Activated naive CD4-positive, alpha-beta T cell treated with anti-CD3 and anti-CD28 coated beads for 36 hours (primary cell): ENCODE measurements at regions not wholly inside any gene's neighbourhood (a gene's known extent, or its start where the extent isn't known, plus 50 kb on each side); places are given as distances from the start of the nearest gene placed in this dataset.
"Not testable (repeated sequence)": the region's sequence is repeated elsewhere in the genome, so short reads cannot be mapped to it uniquely, and the experiment has no call there.

ENCODE experiments used
- CTCF ChIA-PET: fragments of 350-600 bp; sonication (Branson Sonifier 250); formaldehyde crosslinking; loops from one replicate; lab custom pipeline; 2021; ENCODE audit warnings: antibody characterized with exemption; lab: Charles Lee
- DNase-seq: peaks from one replicate; pipeline ENCODE4 v3.0.0-alpha.2; 2020
- H3K27ac Mint-ChIP-seq: one replicate; pipeline ENCODE4 v1.8.0; 2021; ENCODE audit warnings: mild to moderate bottlenecking, mixed read lengths
- H3K27me3 Mint-ChIP-seq: one replicate; pipeline ENCODE4 v1.8.0; 2021; ENCODE audit warnings: low read depth, mixed read lengths
- H3K36me3 Mint-ChIP-seq: one replicate; pipeline ENCODE4 v1.8.0; 2021; ENCODE audit warnings: low read depth, mixed read lengths
- H3K4me1 Mint-ChIP-seq: one replicate; pipeline ENCODE4 v1.8.0; 2021; ENCODE audit warnings: low read depth, mixed read lengths
- H3K4me3 Mint-ChIP-seq: one replicate; pipeline ENCODE4 v1.8.0; 2021; ENCODE audit warnings: mild to moderate bottlenecking, moderate library complexity, mixed read lengths
- H3K9me3 Mint-ChIP-seq: one replicate; pipeline ENCODE4 v1.8.0; 2021; ENCODE audit warnings: mixed read lengths
- intact Hi-C: fragments of 100-400 bp; cut with micrococcal nuclease; formaldehyde crosslinking; loops from one replicate; pipeline ENCODE4 v1.15.1; 2023

- H3K4me1 Mint-ChIP-seq, H3K27ac Mint-ChIP-seq, intact Hi-C loops, H3K4me3 Mint-ChIP-seq, H3K9me3 Mint-ChIP-seq, DNase-seq, H3K36me3 Mint-ChIP-seq, CTCF ChIA-PET, H3K27me3 Mint-ChIP-seq: not testable (repeated sequence)
Observed at GRCh38 chr1:192911896-192912656, 103.2 kb downstream of the RGS2 start.

- H3K9me3 Mint-ChIP-seq: peaks cover 3% of the 10 kb centered on the region
- intact Hi-C loops: no loop called here
- CTCF ChIA-PET: no interaction called here
- H3K4me1 Mint-ChIP-seq: no peaks in the 10 kb centered on the region
- DNase-seq: no peak
- H3K36me3 Mint-ChIP-seq: no peaks in the 10 kb centered on the region
- no peak overlapping the region for H3K27ac Mint-ChIP-seq
- H3K27me3 Mint-ChIP-seq: no peaks in the 10 kb centered on the region
- no peak overlapping the region for H3K4me3 Mint-ChIP-seq
Observed at GRCh38 chr1:192913683-192914082, 104.8 kb downstream of the RGS2 start.

GRCh38 chr1:192914092-192914491 lies 105.3 kb downstream of the RGS2 start:
- no peaks in the 10 kb centered on the region for H3K27me3 Mint-ChIP-seq

GRCh38 chr1:192914696-192915095 lies 105.9 kb downstream of the RGS2 start:
- CTCF ChIA-PET: no interaction called here
- Mint-ChIP-seq H3K36me3 (no peaks in the 10 kb centered on the region), H3K4me3 (no peak overlapping the region), H3K27me3 (no peaks in the 10 kb centered on the region), H3K9me3 (peaks cover 3% of the 10 kb centered on the region), H3K27ac (no peak overlapping the region), H3K4me1 (no peaks in the 10 kb centered on the region)
- DNase-seq: no peak
- intact Hi-C loops: no loop called here

More at GRCh38 chr1:192914092-192914491, 105.3 kb downstream of the RGS2 start:
- peaks cover 3% of the 10 kb centered on the region for H3K9me3 Mint-ChIP-seq
- DNase-seq: no peak
- H3K27ac Mint-ChIP-seq: no peak overlapping the region
- no peak overlapping the region for H3K4me3 Mint-ChIP-seq
- no peaks in the 10 kb centered on the region for H3K4me1 Mint-ChIP-seq
- CTCF ChIA-PET: no interaction called here
- intact Hi-C loops: no loop called here
- H3K36me3 Mint-ChIP-seq: no peaks in the 10 kb centered on the region

- intact Hi-C loops: no loop called here
- CTCF ChIA-PET: interaction anchor here (0.5 kb wide), 1 partner anchor 915 kb away, joined by 3 read pairs; no protein-coding TSS in a partner anchor
- H3K4me3 Mint-ChIP-seq: no peak overlapping the region
Observed at GRCh38 chr1:192916021-192916420, 107.2 kb downstream of the RGS2 start.

DNA sequence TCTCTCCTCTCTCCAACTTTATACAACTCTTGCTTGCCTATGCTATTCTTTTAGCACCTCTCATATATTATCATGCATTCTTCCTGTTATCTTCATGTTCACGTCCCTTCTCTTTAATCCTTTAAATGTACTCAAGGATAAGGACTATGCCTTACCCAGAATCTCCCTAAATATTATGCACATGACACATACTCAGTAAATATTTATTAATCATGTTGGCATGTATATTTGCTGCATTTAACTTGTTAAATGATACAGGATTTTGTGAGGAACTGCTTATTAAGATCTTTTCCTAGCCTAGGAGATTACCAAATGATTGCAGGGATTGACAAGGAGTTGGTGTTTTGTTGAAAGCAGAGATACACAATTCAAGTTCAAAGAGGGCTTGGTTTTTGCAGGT lies 109.4 kb downstream of the RGS2 start:
- no peaks in the 10 kb centered on the region for H3K27me3 Mint-ChIP-seq
- CTCF ChIA-PET: no interaction called here
- H3K4me1 Mint-ChIP-seq: no peaks in the 10 kb centered on the region
- H3K4me3 Mint-ChIP-seq: no peak overlapping the region
- no peak overlapping the region for H3K27ac Mint-ChIP-seq
- DNase-seq: no peak
- intact Hi-C loops: no loop called here
- no peaks in the 10 kb centered on the region for H3K36me3 Mint-ChIP-seq
- H3K9me3 Mint-ChIP-seq: no peaks in the 10 kb centered on the region

More at GRCh38 chr1:192916021-192916420, 107.2 kb downstream of the RGS2 start:
- H3K9me3 Mint-ChIP-seq: no peaks in the 10 kb centered on the region
- H3K36me3 Mint-ChIP-seq: no peaks in the 10 kb centered on the region
- no peaks in the 10 kb centered on the region for H3K4me1 Mint-ChIP-seq
- no peak for DNase-seq
- no peaks in the 10 kb centered on the region for H3K27me3 Mint-ChIP-seq
- H3K27ac Mint-ChIP-seq: no peak overlapping the region

GRCh38 chr1:192920412-192920811 lies 111.6 kb downstream of the RGS2 start:
- Mint-ChIP-seq H3K27me3 (no peaks in the 10 kb centered on the region), H3K36me3 (no peaks in the 10 kb centered on the region), H3K9me3 (no peaks in the 10 kb centered on the region), H3K4me1 (no peaks in the 10 kb centered on the region), H3K4me3 (no peak overlapping the region), H3K27ac (no peak overlapping the region)
- no peak for DNase-seq
- intact Hi-C loops: no loop called here
- CTCF ChIA-PET: no interaction called here

- H3K36me3 Mint-ChIP-seq: no peaks in the 10 kb centered on the region
- DNase-seq: no peak
- no peaks in the 10 kb centered on the region for H3K4me1 Mint-ChIP-seq
- CTCF ChIA-PET: no interaction called here
- intact Hi-C loops: no loop called here
- no peaks in the 10 kb centered on the region for H3K27me3 Mint-ChIP-seq
- no peaks in the 10 kb centered on the region for H3K9me3 Mint-ChIP-seq
- H3K4me3 Mint-ChIP-seq: no peak overlapping the region
- no peak overlapping the region for H3K27ac Mint-ChIP-seq
Observed at GRCh38 chr1:192925609-192926008, 116.8 kb downstream of the RGS2 start.

- DNase-seq: no peak
- CTCF ChIA-PET: no interaction called here
- H3K4me3 Mint-ChIP-seq: no peak overlapping the region
- H3K9me3 Mint-ChIP-seq: no peaks in the 10 kb centered on the region
- no peak overlapping the region for H3K27ac Mint-ChIP-seq
- intact Hi-C loops: no loop called here
- H3K36me3 Mint-ChIP-seq: no peaks in the 10 kb centered on the region
- no peaks in the 10 kb centered on the region for H3K27me3 Mint-ChIP-seq
- no peaks in the 10 kb centered on the region for H3K4me1 Mint-ChIP-seq
Observed at GRCh38 chr1:192926736-192927135, 117.9 kb downstream of the RGS2 start.

DNA sequence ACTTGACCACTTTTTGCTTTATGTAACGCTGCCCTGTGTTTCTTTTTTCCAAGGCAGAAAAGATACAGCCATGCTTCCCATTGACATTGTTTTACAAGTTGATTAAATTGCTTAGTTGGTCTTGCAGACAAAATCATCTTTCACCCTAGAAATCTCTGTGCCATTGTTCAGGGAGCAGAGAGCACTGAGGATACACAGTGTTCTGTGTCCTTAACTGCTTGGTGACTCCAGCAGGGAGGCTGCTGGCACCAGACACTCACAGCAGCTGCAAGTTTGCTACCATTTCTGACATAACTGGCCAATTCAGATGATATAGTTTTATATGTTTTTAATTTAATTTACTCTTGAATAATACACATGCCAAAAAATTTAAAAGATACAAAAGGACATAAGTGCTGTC lies 118.7 kb downstream of the RGS2 start:
- H3K9me3 Mint-ChIP-seq: no peaks in the 10 kb centered on the region
- DNase-seq: no peak
- no peaks in the 10 kb centered on the region for H3K27me3 Mint-ChIP-seq
- H3K36me3 Mint-ChIP-seq: no peaks in the 10 kb centered on the region
- H3K4me1 Mint-ChIP-seq: no peaks in the 10 kb centered on the region
- CTCF ChIA-PET: no interaction called here
- H3K4me3 Mint-ChIP-seq: no peak overlapping the region
- intact Hi-C loops: no loop called here
- H3K27ac Mint-ChIP-seq: no peak overlapping the region

DNA sequence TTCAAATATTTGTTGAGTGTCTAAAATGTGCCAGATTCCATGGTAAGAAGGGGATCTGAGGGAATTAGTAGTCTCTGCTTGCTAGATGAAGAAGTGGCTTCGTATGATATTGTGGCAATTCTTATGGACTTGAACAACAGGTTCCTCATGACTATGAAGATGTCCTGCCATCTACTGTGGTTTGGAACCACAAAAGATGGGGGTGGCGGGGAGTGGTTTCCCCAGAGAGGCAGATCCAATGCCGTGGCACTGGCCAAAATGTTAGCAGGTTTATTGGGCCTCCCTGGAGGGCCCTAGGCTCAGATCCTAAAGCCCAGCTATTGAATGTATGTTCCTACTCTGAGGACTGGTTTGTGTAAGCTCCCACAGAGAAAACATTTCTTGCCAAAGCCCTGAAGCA lies 120.8 kb downstream of the RGS2 start:
- Mint-ChIP-seq H3K27me3 (no peaks in the 10 kb centered on the region), H3K4me3 (no peak overlapping the region), H3K9me3 (no peaks in the 10 kb centered on the region), H3K36me3 (no peaks in the 10 kb centered on the region), H3K4me1 (no peaks in the 10 kb centered on the region), H3K27ac (no peak overlapping the region)
- DNase-seq: no peak
- intact Hi-C loops: no loop called here
- CTCF ChIA-PET: no interaction called here

- no peaks in the 10 kb centered on the region for H3K27me3 Mint-ChIP-seq
- H3K9me3 Mint-ChIP-seq: no peaks in the 10 kb centered on the region
- CTCF ChIA-PET: no interaction called here
- H3K4me3 Mint-ChIP-seq: no peak overlapping the region
- no peak for DNase-seq
- H3K27ac Mint-ChIP-seq: no peak overlapping the region
- H3K36me3 Mint-ChIP-seq: no peaks in the 10 kb centered on the region
- H3K4me1 Mint-ChIP-seq: peaks cover 12% of the 10 kb centered on the region
- intact Hi-C loops: no loop called here
Observed at GRCh38 chr1:192933744-192934143, 124.9 kb downstream of the RGS2 start.

- Mint-ChIP-seq H3K27me3 (no peaks in the 10 kb centered on the region), H3K9me3 (no peaks in the 10 kb centered on the region), H3K4me1 (peaks cover 12% of the 10 kb centered on the region), H3K4me3 (no peak overlapping the region), H3K27ac (peak overlapping the region; percentile 32), H3K36me3 (no peaks in the 10 kb centered on the region)
- DNase-seq: peak; percentile 20
- CTCF ChIA-PET: interaction anchor here (0.7 kb wide), 1 partner anchor 429 kb away, joined by 3 read pairs; no protein-coding TSS in a partner anchor
- intact Hi-C loops: loop anchor here (1.0 to 5.0 kb wide), 8 partner anchors 16 to 1351 kb away; partner anchors contain the start of genes RO60 and UCHL5
Observed at GRCh38 chr1:192936313-192937018, 122.7 kb downstream of the UCHL5 start.
